CD4-positive, alpha-beta T cell (primary cell): ENCODE measurements at regions not wholly inside any gene's neighbourhood (a gene's known extent, or its start where the extent isn't known, plus 50 kb on each side); places are given as distances from the start of the nearest gene placed in this dataset.
"Not testable (repeated sequence)": the region's sequence is repeated elsewhere in the genome, so short reads cannot be mapped to it uniquely, and the experiment has no call there.

Experiments
- ATAC-seq: fragments of 200-7000 bp; cut with Tn5 transposase; one replicate; pipeline ENCODE4 v1.10.0; 2022; ENCODE audit warnings: mild to moderate bottlenecking; ENCODE audit not compliant: poor library complexity
- CTCF ChIA-PET: fragments of 350-600 bp; sonication (Branson Sonifier 250); formaldehyde crosslinking; loops from one replicate; lab custom pipeline; 2021; ENCODE audit warnings: antibody characterized with exemption, inconsistent platforms; lab: Charles Lee
- POLR2A ChIA-PET: fragments of 350-600 bp; sonication (Branson Sonifier 250); formaldehyde crosslinking; loops from one replicate; lab custom pipeline; 2021; ENCODE audit warnings: antibody characterized with exemption, inconsistent platforms; lab: Charles Lee
- DNase-seq, 14 experiments: peaks; one replicate each; pipeline ENCODE4 v3.0.0-alpha.2; 2013 to 2020; ENCODE audit warnings: mixed read lengths in 2 of 14
- H3K27ac ChIP-seq, 2 donors: one replicate each; pipeline versions ENCODE4 v1.5.1 to v1.7.0; 2013; ENCODE audit warnings: low read length in 2 of 2, low read depth in 1 of 2, mild to moderate bottlenecking in 1 of 2
- H3K27me3 ChIP-seq, 2 experiments: 1 replicate in 1 of 2; 2 replicates in 1 of 2; pipeline versions ENCODE4 v1.6.1 to v1.7.0; 2013; ENCODE audit warnings: low read length in 2 of 2, control low read depth in 1 of 2, mild to moderate bottlenecking in 1 of 2, moderate library complexity in 1 of 2; ENCODE audit not compliant: insufficient read depth in 2 of 2, control insufficient read depth in 1 of 2
- H3K36me3 ChIP-seq: one replicate; pipeline ENCODE4 v1.6.1; 2013; ENCODE audit warnings: low read length, control low read depth; ENCODE audit not compliant: insufficient read depth
- H3K4me1 ChIP-seq: one replicate; pipeline ENCODE4 v1.6.1; 2013; ENCODE audit warnings: low read length, control low read depth; ENCODE audit not compliant: insufficient read depth
- H3K4me3 ChIP-seq: one replicate; pipeline ENCODE4 v1.5.1; 2013; ENCODE audit warnings: mild to moderate bottlenecking, low read length, moderate library complexity
- H3K9me3 ChIP-seq, 2 experiments: 1 replicate in 1 of 2; 2 replicates in 1 of 2; pipeline versions ENCODE4 v1.6.1 to v1.7.0; 2013; ENCODE audit warnings: low read length in 2 of 2, mild to moderate bottlenecking in 2 of 2, control low read depth in 1 of 2, moderate library complexity in 1 of 2; ENCODE audit not compliant: control insufficient read depth in 1 of 2, insufficient read depth in 1 of 2
- H3K27ac Mint-ChIP-seq: one replicate; pipeline ENCODE4 v1.8.0; 2020; ENCODE audit warnings: mixed read lengths
- H3K27me3 Mint-ChIP-seq: one replicate; pipeline ENCODE4 v1.8.0; 2021; ENCODE audit warnings: mixed read lengths
- H3K36me3 Mint-ChIP-seq: one replicate; pipeline ENCODE4 v1.8.0; 2021; ENCODE audit warnings: low read depth, mixed read lengths
- H3K4me1 Mint-ChIP-seq: one replicate; pipeline ENCODE4 v1.8.0; 2021; ENCODE audit warnings: low read depth, mixed read lengths
- H3K4me3 Mint-ChIP-seq: one replicate; pipeline ENCODE4 v1.8.0; 2020; ENCODE audit warnings: mild to moderate bottlenecking, mixed read lengths
- H3K9me3 Mint-ChIP-seq: one replicate; pipeline ENCODE4 v1.8.0; 2020; ENCODE audit warnings: mixed read lengths
- intact Hi-C, 2 experiments: fragments of 100-400 bp; cut with DNase I in 1 of 2; cut with micrococcal nuclease in 1 of 2; formaldehyde crosslinking; loops; one replicate each; pipeline versions ENCODE4 v1.15.1 to v1.9.0; 2023 to 2025; cut with DNase I, micrococcal nuclease
- TF ChIP-seq, protein P1 (sequence below): fragments of 200-600 bp; IDR thresholded peaks from one replicate; pipeline ENCODE4 v1.8.0; 2022; ENCODE audit warnings: antibody characterized with exemption, mild to moderate bottlenecking

DNA sequence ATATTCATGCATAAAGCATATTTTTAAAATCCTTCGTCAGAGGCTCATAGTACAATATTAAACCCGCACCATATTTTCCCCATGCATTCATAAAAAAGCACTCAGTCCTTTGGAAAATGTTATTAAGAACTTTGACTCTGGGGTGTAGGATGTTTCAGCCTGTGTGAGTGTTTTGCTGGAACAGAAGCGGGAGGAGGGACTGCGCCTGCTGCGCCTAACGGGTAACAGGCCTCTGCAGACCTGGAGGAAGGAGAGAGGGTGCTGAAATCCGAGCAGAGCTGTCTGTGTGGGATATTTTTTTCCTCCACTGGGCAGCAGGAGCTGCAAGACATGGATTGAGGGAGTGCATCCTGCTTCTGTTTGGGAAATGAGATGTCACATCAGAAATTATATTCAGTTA, 483.0 kb downstream of the BRD1 start:
- Mint-ChIP-seq H3K9me3 (no peaks in the 10 kb centered on the region), H3K36me3 (no peaks in the 10 kb centered on the region), H3K4me3 (no peak overlapping the region), H3K27ac (no peak overlapping the region), H3K27me3 (peaks cover 38% of the 10 kb centered on the region), H3K4me1 (no peaks in the 10 kb centered on the region)
- no peaks in the 10 kb centered on the region for H3K4me1 ChIP-seq
- intact Hi-C loops = no loop called here
- H3K4me3 ChIP-seq = no peak overlapping the region
- peaks cover 4 to 8% of the 10 kb centered on the region in 2 experiments for H3K27me3 ChIP-seq
- POLR2A ChIA-PET = no interaction called here
- ATAC-seq = no peak
- no peak for DNase-seq
- TF ChIP-seq, protein P1, sequence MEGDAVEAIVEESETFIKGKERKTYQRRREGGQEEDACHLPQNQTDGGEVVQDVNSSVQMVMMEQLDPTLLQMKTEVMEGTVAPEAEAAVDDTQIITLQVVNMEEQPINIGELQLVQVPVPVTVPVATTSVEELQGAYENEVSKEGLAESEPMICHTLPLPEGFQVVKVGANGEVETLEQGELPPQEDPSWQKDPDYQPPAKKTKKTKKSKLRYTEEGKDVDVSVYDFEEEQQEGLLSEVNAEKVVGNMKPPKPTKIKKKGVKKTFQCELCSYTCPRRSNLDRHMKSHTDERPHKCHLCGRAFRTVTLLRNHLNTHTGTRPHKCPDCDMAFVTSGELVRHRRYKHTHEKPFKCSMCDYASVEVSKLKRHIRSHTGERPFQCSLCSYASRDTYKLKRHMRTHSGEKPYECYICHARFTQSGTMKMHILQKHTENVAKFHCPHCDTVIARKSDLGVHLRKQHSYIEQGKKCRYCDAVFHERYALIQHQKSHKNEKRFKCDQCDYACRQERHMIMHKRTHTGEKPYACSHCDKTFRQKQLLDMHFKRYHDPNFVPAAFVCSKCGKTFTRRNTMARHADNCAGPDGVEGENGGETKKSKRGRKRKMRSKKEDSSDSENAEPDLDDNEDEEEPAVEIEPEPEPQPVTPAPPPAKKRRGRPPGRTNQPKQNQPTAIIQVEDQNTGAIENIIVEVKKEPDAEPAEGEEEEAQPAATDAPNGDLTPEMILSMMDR = no peak
- no peak overlapping the region for H3K27ac ChIP-seq
- H3K36me3 ChIP-seq = no peaks in the 10 kb centered on the region
- CTCF ChIA-PET = no interaction called here
- peaks cover 0 to 4% of the 10 kb centered on the region in 2 experiments for H3K9me3 ChIP-seq

DNA sequence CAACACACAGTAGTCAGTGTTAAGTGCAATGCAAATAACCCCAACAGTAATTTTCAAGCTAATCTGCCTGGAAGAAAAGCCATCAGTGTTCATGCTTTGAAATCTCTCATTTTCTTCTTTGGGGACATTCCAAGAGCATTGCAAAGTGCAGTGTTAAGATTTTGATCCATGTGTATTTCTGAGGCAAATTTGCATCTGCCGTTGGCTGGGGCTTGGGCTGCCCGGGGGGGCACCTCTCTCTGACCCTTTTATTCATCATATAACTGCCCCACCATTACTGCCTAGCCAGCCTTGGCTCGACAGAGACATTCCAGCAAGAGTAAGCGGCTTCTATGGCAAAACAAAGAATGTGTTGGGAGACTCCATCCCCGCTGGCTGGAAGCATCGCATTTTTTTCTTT, 483.5 kb downstream of the BRD1 start:
- Histone ChIP-seq H3K36me3 (no peaks in the 10 kb centered on the region), H3K27me3 (peaks cover 4 to 8% of the 10 kb centered on the region in 2 experiments), H3K4me3 (no peak overlapping the region), H3K9me3 (peaks cover 0 to 4% of the 10 kb centered on the region in 2 experiments), H3K4me1 (no peaks in the 10 kb centered on the region), H3K27ac (no peak overlapping the region)
- Mint-ChIP-seq H3K27ac (no peak overlapping the region), H3K27me3 (peaks cover 38% of the 10 kb centered on the region), H3K4me3 (no peak overlapping the region), H3K9me3 (no peaks in the 10 kb centered on the region), H3K4me1 (no peaks in the 10 kb centered on the region), H3K36me3 (no peaks in the 10 kb centered on the region)
- POLR2A ChIA-PET = no interaction called here
- ATAC-seq (no peak), DNase-seq (no peak)
- intact Hi-C loops = no loop called here
- CTCF ChIA-PET = no interaction called here
- TF ChIP-seq, protein P1 = no peak

DNA sequence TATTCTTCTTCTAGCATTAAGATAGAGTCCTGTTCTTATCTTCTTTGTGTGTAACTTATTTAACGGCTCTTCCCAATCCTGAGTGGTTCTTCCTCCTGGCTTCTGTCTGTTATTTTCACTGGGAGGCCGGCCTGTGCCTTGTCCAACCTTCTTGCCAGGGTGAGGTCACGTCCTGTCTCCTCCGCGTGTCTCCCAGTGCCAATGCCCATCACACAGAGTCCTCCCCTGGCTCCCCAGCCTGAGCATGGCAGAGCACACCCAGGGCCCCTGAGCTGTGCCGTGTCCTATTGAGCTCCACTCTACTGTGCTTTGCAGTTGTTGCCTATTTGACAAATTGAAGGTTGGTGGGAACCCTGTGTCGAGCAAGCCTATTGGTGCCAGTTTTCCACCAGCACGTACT, 487.3 kb downstream of the BRD1 start:
- intact Hi-C loops = no loop called here
- Mint-ChIP-seq H3K36me3 (no peaks in the 10 kb centered on the region), H3K27me3 (peaks cover 33% of the 10 kb centered on the region), H3K4me1 (no peaks in the 10 kb centered on the region), H3K4me3 (no peak overlapping the region), H3K9me3 (no peaks in the 10 kb centered on the region), H3K27ac (no peak overlapping the region)
- no peak for ATAC-seq
- Histone ChIP-seq H3K27ac (no peak overlapping the region), H3K36me3 (no peaks in the 10 kb centered on the region), H3K27me3 (peaks cover 4 to 8% of the 10 kb centered on the region in 2 experiments), H3K4me1 (no peaks in the 10 kb centered on the region), H3K4me3 (no peak overlapping the region), H3K9me3 (no peaks in the 10 kb centered on the region)
- ChIA-PET POLR2A (no interaction called here), CTCF (no interaction called here)
- TF ChIP-seq, protein P1 = no peak
- DNase-seq = peak in 1 of 14 experiments; percentile 6

DNA sequence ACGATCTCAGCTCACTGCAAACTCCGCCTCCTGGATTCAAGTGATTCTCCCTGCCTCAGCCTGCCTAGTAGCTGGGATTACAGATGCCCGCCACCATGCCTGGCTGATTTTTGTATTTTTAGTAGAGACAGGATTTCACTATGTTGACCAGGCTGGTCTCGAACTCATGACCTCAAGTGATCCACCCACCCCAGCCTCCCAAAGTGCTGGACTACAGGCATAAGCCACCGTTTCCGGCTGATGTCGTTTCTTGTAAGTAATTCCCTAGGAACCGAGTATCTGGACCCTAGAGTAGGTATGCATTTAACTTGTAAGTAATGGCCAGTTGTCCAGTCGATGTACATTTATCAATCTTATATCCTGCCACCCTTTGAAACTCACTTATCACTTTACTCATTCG, 491.2 kb downstream of the BRD1 start:
- H3K9me3 Mint-ChIP-seq, H3K4me3 Mint-ChIP-seq, H3K9me3 ChIP-seq, H3K27ac ChIP-seq, H3K4me1 ChIP-seq, H3K27me3 ChIP-seq, H3K36me3 ChIP-seq, DNase-seq, CTCF ChIA-PET, ATAC-seq, H3K36me3 Mint-ChIP-seq, H3K27ac Mint-ChIP-seq, H3K4me1 Mint-ChIP-seq, intact Hi-C loops, H3K4me3 ChIP-seq: not testable (repeated sequence)
- peaks cover 17% of the 10 kb centered on the region for H3K27me3 Mint-ChIP-seq
- POLR2A ChIA-PET = interaction anchor here (0.8 kb wide), 1 partner anchor 264 kb away, joined by 3 read pairs; no protein-coding TSS in a partner anchor
